ENCODE measurements at regions not wholly inside any gene's neighbourhood (a gene's known extent, or its start where the extent isn't known, plus 50 kb on each side); places are given as distances from the start of the nearest gene placed in this dataset.
"Not testable (repeated sequence)": the region's sequence is repeated elsewhere in the genome, so short reads cannot be mapped to it uniquely, and the experiment has no call there.

- not testable (repeated sequence) for H3K4me1 ChIP-seq (ENCODE audit: control insufficient read depth, insufficient read depth, low read length); H3K9me3 ChIP-seq (ENCODE audit: control insufficient read depth, insufficient read depth, low read length); H3K27me3 ChIP-seq (ENCODE audit: control insufficient read depth, insufficient read depth, low read length); H3K27ac ChIP-seq (ENCODE audit: low read depth, low read length); H3K36me3 ChIP-seq (ENCODE audit: control insufficient read depth, insufficient read depth, low read length)
- DNase-seq (ENCODE audit: low read depth in 4 of 6, low spot score in 6 of 6) = peak in 2 of 6 donors; percentile 8 to 13
- H3K4me3 ChIP-seq (ENCODE audit: low read depth, low read length) = peak overlapping the region; percentile 12
- WGBS (ENCODE audit: insufficient coverage) = 0% methylated on average over 11 of the region's 25 CpGs
These were observed 103.0 kb downstream of the NBPF11 start for GRCh38 chr1:148049115-148049496.

GRCh38 chr1:148048423-148049114 is 103.5 kb downstream of the NBPF11 start:
- H3K9me3 ChIP-seq (ENCODE audit: control insufficient read depth, insufficient read depth, low read length); H3K27me3 ChIP-seq (ENCODE audit: control insufficient read depth, insufficient read depth, low read length); H3K36me3 ChIP-seq (ENCODE audit: control insufficient read depth, insufficient read depth, low read length); H3K4me1 ChIP-seq (ENCODE audit: control insufficient read depth, insufficient read depth, low read length); H3K27ac ChIP-seq (ENCODE audit: low read depth, low read length): not testable (repeated sequence)
- 8% methylated on average over 8 of the region's 51 CpGs for WGBS (ENCODE audit: insufficient coverage)
- DNase-seq (ENCODE audit: low read depth in 4 of 6, low spot score in 6 of 6) = peak in 2 of 6 donors; percentile 26 to 53
- H3K4me3 ChIP-seq (ENCODE audit: low read depth, low read length) = peak overlapping the region; percentile 12

GRCh38 chr1:148045872-148046271 is 106.2 kb downstream of the NBPF11 start:
- not testable (repeated sequence) for H3K4me3 ChIP-seq (ENCODE audit: low read depth, low read length); DNase-seq (ENCODE audit: low read depth in 4 of 6, low spot score in 6 of 6); H3K4me1 ChIP-seq (ENCODE audit: control insufficient read depth, insufficient read depth, low read length); H3K27me3 ChIP-seq (ENCODE audit: control insufficient read depth, insufficient read depth, low read length); H3K27ac ChIP-seq (ENCODE audit: low read depth, low read length); H3K36me3 ChIP-seq (ENCODE audit: control insufficient read depth, insufficient read depth, low read length); H3K9me3 ChIP-seq (ENCODE audit: control insufficient read depth, insufficient read depth, low read length)
- WGBS (ENCODE audit: insufficient coverage) = 94% methylated on average over 3 of the region's 4 CpGs

GRCh38 chr1:148044495-148044894 is 107.6 kb downstream of the NBPF11 start:
- H3K4me1 ChIP-seq (ENCODE audit: control insufficient read depth, insufficient read depth, low read length); H3K9me3 ChIP-seq (ENCODE audit: control insufficient read depth, insufficient read depth, low read length); H3K4me3 ChIP-seq (ENCODE audit: low read depth, low read length); H3K27ac ChIP-seq (ENCODE audit: low read depth, low read length); H3K27me3 ChIP-seq (ENCODE audit: control insufficient read depth, insufficient read depth, low read length); H3K36me3 ChIP-seq (ENCODE audit: control insufficient read depth, insufficient read depth, low read length); DNase-seq (ENCODE audit: low read depth in 4 of 6, low spot score in 6 of 6): not testable (repeated sequence)
- 88% methylated on average over 3 of the region's 6 CpGs for WGBS (ENCODE audit: insufficient coverage)

Measured in spinal cord (tissue), 9 donors.